Naive B cell (primary cell): ENCODE measurements at regions not wholly inside any gene's neighbourhood (a gene's known extent, or its start where the extent isn't known, plus 50 kb on each side); places are given as distances from the start of the nearest gene placed in this dataset.

Source experiments
- ATAC-seq, 2 donors: fragments of 150-1000 bp; cut with Tn5 transposase; 2 replicates each; pipeline ENCODE4 v1.10.0; 2021; ENCODE audit warnings: low read depth in 2 of 2, mild to moderate bottlenecking in 2 of 2, moderate library complexity in 2 of 2
- DNase-seq: peaks from one replicate; pipeline ENCODE4 v3.0.0; 2022
- H3K27ac Mint-ChIP-seq, 6 donors: one replicate each; pipeline ENCODE4 v1.8.0; 2020 to 2022; ENCODE audit warnings: mild to moderate bottlenecking in 6 of 6, mixed read lengths in 6 of 6, moderate library complexity in 5 of 6, inconsistent platforms in 2 of 6
- H3K27me3 Mint-ChIP-seq, 3 donors: one replicate each; pipeline ENCODE4 v1.8.0; 2021 to 2022; ENCODE audit warnings: mixed read lengths in 3 of 3, mild to moderate bottlenecking in 1 of 3
- H3K36me3 Mint-ChIP-seq, 2 donors: one replicate each; pipeline ENCODE4 v1.8.0; 2020 to 2022; ENCODE audit warnings: mixed read lengths in 2 of 2, inconsistent platforms in 1 of 2, mild to moderate bottlenecking in 1 of 2
- H3K4me1 Mint-ChIP-seq, 3 donors: one replicate each; pipeline ENCODE4 v1.8.0; 2020 to 2022; ENCODE audit warnings: mixed read lengths in 3 of 3, inconsistent platforms in 1 of 3, mild to moderate bottlenecking in 1 of 3, moderate library complexity in 1 of 3
- H3K4me3 Mint-ChIP-seq, 8 donors: one replicate each; pipeline ENCODE4 v1.8.0; 2020 to 2022; ENCODE audit warnings: mild to moderate bottlenecking in 8 of 8, mixed read lengths in 8 of 8, moderate library complexity in 8 of 8, inconsistent platforms in 2 of 8
- H3K9me3 Mint-ChIP-seq, 7 donors: one replicate each; pipeline ENCODE4 v1.8.0; 2020 to 2022; ENCODE audit warnings: mixed read lengths in 7 of 7, mild to moderate bottlenecking in 5 of 7, inconsistent platforms in 2 of 7, moderate library complexity in 1 of 7

GRCh38 chr6:18883268-18883667, 496.1 kb downstream of the RNF144B start:
- no peaks in the 10 kb centered on the region for H3K36me3 Mint-ChIP-seq
- H3K27ac Mint-ChIP-seq = no peak overlapping the region

GRCh38 chr6:18883851-18884250, 496.7 kb downstream of the RNF144B start:
- DNase-seq (no peak), ATAC-seq (no peak)
- peaks cover 0 to 6% (median 2%) of the 10 kb centered on the region in 7 donors for H3K9me3 Mint-ChIP-seq
- no peaks in the 10 kb centered on the region for H3K27me3 Mint-ChIP-seq
- H3K4me3 Mint-ChIP-seq = no peak overlapping the region
- no peak overlapping the region for H3K27ac Mint-ChIP-seq
- no peaks in the 10 kb centered on the region for H3K36me3 Mint-ChIP-seq
- no peaks in the 10 kb centered on the region for H3K4me1 Mint-ChIP-seq

More at GRCh38 chr6:18883268-18883667, 496.1 kb downstream of the RNF144B start:
- no peak for ATAC-seq
- Mint-ChIP-seq H3K9me3 (peaks cover 0 to 6% (median 2%) of the 10 kb centered on the region in 7 donors), H3K4me1 (no peaks in the 10 kb centered on the region), H3K4me3 (no peak overlapping the region), H3K27me3 (no peaks in the 10 kb centered on the region)
- no peak for DNase-seq

- H3K27ac Mint-ChIP-seq = no peak overlapping the region
Measured at GRCh38 chr6:18893540-18894269, 506.6 kb downstream of the RNF144B start.

GRCh38 chr6:18897350-18897749, 510.2 kb downstream of the RNF144B start:
- Mint-ChIP-seq H3K27me3 (no peaks in the 10 kb centered on the region), H3K36me3 (no peaks in the 10 kb centered on the region), H3K4me1 (no peaks in the 10 kb centered on the region), H3K4me3 (no peak overlapping the region), H3K27ac (no peak overlapping the region), H3K9me3 (peaks cover 0 to 7% (median 2%) of the 10 kb centered on the region in 7 donors)
- DNase-seq (no peak), ATAC-seq (no peak)

More at GRCh38 chr6:18893540-18894269, 506.6 kb downstream of the RNF144B start:
- DNase-seq (no peak), ATAC-seq (no peak)
- H3K9me3 Mint-ChIP-seq = peaks cover 0 to 7% (median 0%) of the 10 kb centered on the region in 7 donors
- no peak overlapping the region for H3K4me3 Mint-ChIP-seq
- no peaks in the 10 kb centered on the region for H3K27me3 Mint-ChIP-seq
- no peaks in the 10 kb centered on the region for H3K36me3 Mint-ChIP-seq
- H3K4me1 Mint-ChIP-seq = no peaks in the 10 kb centered on the region

GRCh38 chr6:18904681-18905080, 517.5 kb downstream of the RNF144B start:
- no peak for ATAC-seq

GRCh38 chr6:18920701-18921100, 533.6 kb downstream of the RNF144B start:
- no peak overlapping the region for H3K4me3 Mint-ChIP-seq
- H3K27ac Mint-ChIP-seq = no peak overlapping the region
- no peaks in the 10 kb centered on the region for H3K27me3 Mint-ChIP-seq

More at GRCh38 chr6:18904681-18905080, 517.5 kb downstream of the RNF144B start:
- Mint-ChIP-seq H3K27me3 (no peaks in the 10 kb centered on the region), H3K36me3 (no peaks in the 10 kb centered on the region), H3K27ac (no peak overlapping the region), H3K4me1 (no peaks in the 10 kb centered on the region), H3K4me3 (no peak overlapping the region), H3K9me3 (peaks cover 0 to 6% (median 4%) of the 10 kb centered on the region in 7 donors)
- no peak for DNase-seq

GRCh38 chr6:18931086-18931485, 543.9 kb downstream of the RNF144B start:
- H3K36me3 Mint-ChIP-seq = no peaks in the 10 kb centered on the region

More at GRCh38 chr6:18920701-18921100, 533.6 kb downstream of the RNF144B start:
- H3K36me3 Mint-ChIP-seq = no peaks in the 10 kb centered on the region
- no peaks in the 10 kb centered on the region for H3K4me1 Mint-ChIP-seq
- DNase-seq = no peak
- no peak for ATAC-seq
- peaks cover 0 to 9% (median 4%) of the 10 kb centered on the region in 7 donors for H3K9me3 Mint-ChIP-seq

GRCh38 chr6:18958146-18958545, 571.0 kb downstream of the RNF144B start:
- Mint-ChIP-seq H3K36me3 (no peaks in the 10 kb centered on the region), H3K4me3 (no peak overlapping the region), H3K27me3 (no peaks in the 10 kb centered on the region), H3K9me3 (peaks cover 0 to 7% (median 3%) of the 10 kb centered on the region in 7 donors), H3K27ac (no peak overlapping the region), H3K4me1 (no peaks in the 10 kb centered on the region)
- DNase-seq = no peak
- ATAC-seq = no peak

More at GRCh38 chr6:18931086-18931485, 543.9 kb downstream of the RNF144B start:
- no peak for DNase-seq
- H3K27me3 Mint-ChIP-seq = no peaks in the 10 kb centered on the region
- H3K4me3 Mint-ChIP-seq = no peak overlapping the region
- H3K4me1 Mint-ChIP-seq = no peaks in the 10 kb centered on the region
- H3K27ac Mint-ChIP-seq = no peak overlapping the region
- no peak for ATAC-seq
- peaks cover 0 to 9% (median 2%) of the 10 kb centered on the region in 7 donors for H3K9me3 Mint-ChIP-seq

- Mint-ChIP-seq H3K27ac (no peak overlapping the region), H3K36me3 (no peaks in the 10 kb centered on the region), H3K27me3 (no peaks in the 10 kb centered on the region), H3K4me3 (no peak overlapping the region), H3K9me3 (peaks cover 0 to 13% (median 5%) of the 10 kb centered on the region in 7 donors), H3K4me1 (no peaks in the 10 kb centered on the region)
- DNase-seq = no peak
- no peak for ATAC-seq
Measured at GRCh38 chr6:18961566-18961965, 574.4 kb downstream of the RNF144B start.

- Mint-ChIP-seq H3K36me3 (no peaks in the 10 kb centered on the region), H3K4me3 (no peak overlapping the region), H3K27ac (no peak overlapping the region), H3K27me3 (no peaks in the 10 kb centered on the region), H3K9me3 (peaks cover 0 to 13% (median 4%) of the 10 kb centered on the region in 7 donors), H3K4me1 (no peaks in the 10 kb centered on the region)
- ATAC-seq (no peak), DNase-seq (no peak)
Measured at GRCh38 chr6:18962361-18962905, 575.3 kb downstream of the RNF144B start.

GRCh38 chr6:18963439-18963838, 576.3 kb downstream of the RNF144B start:
- peaks cover 0 to 14% (median 8%) of the 10 kb centered on the region in 7 donors for H3K9me3 Mint-ChIP-seq
- no peak overlapping the region for H3K4me3 Mint-ChIP-seq
- DNase-seq = no peak
- H3K27ac Mint-ChIP-seq = no peak overlapping the region
- H3K4me1 Mint-ChIP-seq = no peaks in the 10 kb centered on the region
- no peaks in the 10 kb centered on the region for H3K36me3 Mint-ChIP-seq
- no peak for ATAC-seq
- H3K27me3 Mint-ChIP-seq = no peaks in the 10 kb centered on the region

- H3K36me3 Mint-ChIP-seq = no peaks in the 10 kb centered on the region
- ATAC-seq = no peak
- H3K4me1 Mint-ChIP-seq = no peaks in the 10 kb centered on the region
- H3K27ac Mint-ChIP-seq = no peak overlapping the region
- no peak overlapping the region for H3K4me3 Mint-ChIP-seq
- no peak for DNase-seq
- H3K27me3 Mint-ChIP-seq = no peaks in the 10 kb centered on the region
- H3K9me3 Mint-ChIP-seq = peaks cover 0 to 6% (median 3%) of the 10 kb centered on the region in 7 donors
Measured at GRCh38 chr6:18973251-18973650, 586.1 kb downstream of the RNF144B start.

- Mint-ChIP-seq H3K9me3 (peaks cover 0 to 6% (median 0%) of the 10 kb centered on the region in 7 donors), H3K36me3 (no peaks in the 10 kb centered on the region), H3K4me1 (no peaks in the 10 kb centered on the region), H3K27me3 (peaks cover 0 to 2% (median 0%) of the 10 kb centered on the region in 3 donors), H3K27ac (no peak overlapping the region), H3K4me3 (no peak overlapping the region)
- ATAC-seq = no peak
- DNase-seq = no peak
Measured at GRCh38 chr6:18976091-18976490, 588.9 kb downstream of the RNF144B start.

- H3K9me3 Mint-ChIP-seq = peaks cover 0 to 9% (median 2%) of the 10 kb centered on the region in 7 donors
- H3K27ac Mint-ChIP-seq = no peak overlapping the region
- no peak for ATAC-seq
- DNase-seq = no peak
- no peak overlapping the region for H3K4me3 Mint-ChIP-seq
- H3K27me3 Mint-ChIP-seq = peaks cover 0 to 5% (median 0%) of the 10 kb centered on the region in 3 donors
- H3K36me3 Mint-ChIP-seq = no peaks in the 10 kb centered on the region
- no peaks in the 10 kb centered on the region for H3K4me1 Mint-ChIP-seq
Measured at GRCh38 chr6:18976966-18977365, 589.8 kb downstream of the RNF144B start.
